ENCODE measurements at regions not wholly inside any gene's neighbourhood (a gene's known extent, or its start where the extent isn't known, plus 50 kb on each side); places are given as distances from the start of the nearest gene placed in this dataset.

DNA sequence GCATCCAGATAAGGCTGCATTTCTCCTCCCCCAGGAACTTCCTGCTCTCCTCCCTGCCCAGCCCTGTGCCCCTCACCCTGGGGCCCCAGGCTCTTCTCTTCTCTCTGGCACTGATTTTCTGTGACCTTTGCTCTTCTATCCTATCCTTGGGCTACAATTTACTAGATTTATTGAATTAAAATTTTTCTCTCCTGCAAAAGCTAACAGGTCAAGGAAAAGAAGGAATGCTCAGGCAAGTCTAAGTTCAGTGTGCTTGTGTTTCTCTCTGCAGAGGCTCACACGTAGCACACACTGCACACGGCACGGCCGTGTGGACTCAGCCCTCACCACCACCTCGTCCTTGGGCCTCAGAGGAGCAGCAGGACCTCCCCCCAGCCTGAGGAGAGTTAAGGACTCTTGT lies 94.2 kb upstream of the SNTG2 start:
- Histone ChIP-seq H3K4me2 (no peak overlapping the region), H3K4me3 (IDR thresholded peaks at IDR 0.05; ENCODE audit: insufficient read depth, low read depth, low read length) (no peak overlapping the region), H3K4me1 (ENCODE audit: low read depth, poor library complexity, severe bottlenecking) (no peaks in the 10 kb centered on the region), H3K36me3 (ENCODE audit: insufficient read depth) (no peaks in the 10 kb centered on the region), H3K79me2 (ENCODE audit: insufficient read depth, low read depth) (no peaks in the 10 kb centered on the region), H4K20me1 (ENCODE audit: insufficient read depth) (no peaks in the 10 kb centered on the region), H2AFZ (ENCODE audit: low read depth) (no peak overlapping the region), H3K9ac (no peak overlapping the region), H3K27ac (no peak overlapping the region), H3K27me3 (ENCODE audit: insufficient read depth, low read depth) (no peaks in the 10 kb centered on the region)
- TF ChIP-seq, protein P1, sequence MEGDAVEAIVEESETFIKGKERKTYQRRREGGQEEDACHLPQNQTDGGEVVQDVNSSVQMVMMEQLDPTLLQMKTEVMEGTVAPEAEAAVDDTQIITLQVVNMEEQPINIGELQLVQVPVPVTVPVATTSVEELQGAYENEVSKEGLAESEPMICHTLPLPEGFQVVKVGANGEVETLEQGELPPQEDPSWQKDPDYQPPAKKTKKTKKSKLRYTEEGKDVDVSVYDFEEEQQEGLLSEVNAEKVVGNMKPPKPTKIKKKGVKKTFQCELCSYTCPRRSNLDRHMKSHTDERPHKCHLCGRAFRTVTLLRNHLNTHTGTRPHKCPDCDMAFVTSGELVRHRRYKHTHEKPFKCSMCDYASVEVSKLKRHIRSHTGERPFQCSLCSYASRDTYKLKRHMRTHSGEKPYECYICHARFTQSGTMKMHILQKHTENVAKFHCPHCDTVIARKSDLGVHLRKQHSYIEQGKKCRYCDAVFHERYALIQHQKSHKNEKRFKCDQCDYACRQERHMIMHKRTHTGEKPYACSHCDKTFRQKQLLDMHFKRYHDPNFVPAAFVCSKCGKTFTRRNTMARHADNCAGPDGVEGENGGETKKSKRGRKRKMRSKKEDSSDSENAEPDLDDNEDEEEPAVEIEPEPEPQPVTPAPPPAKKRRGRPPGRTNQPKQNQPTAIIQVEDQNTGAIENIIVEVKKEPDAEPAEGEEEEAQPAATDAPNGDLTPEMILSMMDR (conservative IDR thresholded peaks at IDR 0.05; ENCODE audit: low read depth, low read length): no peak

DNA sequence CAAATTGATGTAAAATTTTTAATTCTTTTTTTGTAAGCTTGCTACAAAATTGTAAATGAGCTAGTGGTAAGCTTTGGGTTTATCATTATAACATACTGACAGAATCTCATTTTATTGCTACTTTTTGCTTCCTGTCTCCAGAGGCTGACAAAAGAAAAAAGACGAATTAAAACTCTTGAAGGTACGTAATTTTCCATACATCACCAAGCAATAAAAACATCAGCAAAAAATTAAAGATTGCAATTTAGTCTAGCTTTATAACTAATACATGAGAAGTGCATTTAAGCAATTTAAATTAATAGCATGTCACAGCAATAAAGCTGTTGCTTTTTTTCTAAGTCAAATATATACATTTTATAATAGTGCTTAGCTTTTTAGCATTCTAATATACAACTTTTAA lies 94.6 kb upstream of the SNTG2 start:
- H2AFZ ChIP-seq (ENCODE audit: low read depth): no peak overlapping the region
- H3K4me3 ChIP-seq (IDR thresholded peaks at IDR 0.05; ENCODE audit: insufficient read depth, low read depth, low read length): no peak overlapping the region
- no peaks in the 10 kb centered on the region for H4K20me1 ChIP-seq (ENCODE audit: insufficient read depth)
- H3K4me1 ChIP-seq (ENCODE audit: low read depth, poor library complexity, severe bottlenecking): no peaks in the 10 kb centered on the region
- no peaks in the 10 kb centered on the region for H3K36me3 ChIP-seq (ENCODE audit: insufficient read depth)
- H3K27me3 ChIP-seq (ENCODE audit: insufficient read depth, low read depth): no peaks in the 10 kb centered on the region
- H3K4me2 ChIP-seq: no peak overlapping the region
- no peak overlapping the region for H3K9ac ChIP-seq
- TF ChIP-seq, protein P1 (conservative IDR thresholded peaks at IDR 0.05; ENCODE audit: low read depth, low read length): no peak
- no peak overlapping the region for H3K27ac ChIP-seq
- H3K79me2 ChIP-seq (ENCODE audit: insufficient read depth, low read depth): no peaks in the 10 kb centered on the region

DNA sequence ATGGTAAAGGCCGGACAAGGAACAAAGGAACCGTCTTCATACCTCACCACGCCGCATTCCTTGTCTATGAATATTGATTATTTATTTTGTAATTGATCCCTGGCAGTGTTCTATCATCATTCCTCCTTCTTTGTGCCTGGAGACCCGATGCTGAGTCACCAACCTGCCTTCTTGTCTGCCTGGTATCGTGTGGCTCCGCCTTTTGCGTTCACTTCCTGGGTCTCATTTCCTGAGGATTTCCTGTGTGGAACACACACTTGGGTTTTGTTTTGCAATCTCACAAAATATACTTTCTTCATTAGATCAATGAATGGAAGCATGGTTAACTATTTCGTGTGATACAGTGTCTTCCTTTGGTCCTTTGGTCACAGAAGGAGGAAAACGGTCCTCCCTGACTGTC lies 95.5 kb upstream of the SNTG2 start:
- TF ChIP-seq, protein P1 (conservative IDR thresholded peaks at IDR 0.05; ENCODE audit: low read depth, low read length): no peak
- H3K27ac ChIP-seq: no peak overlapping the region
- no peaks in the 10 kb centered on the region for H4K20me1 ChIP-seq (ENCODE audit: insufficient read depth)
- H3K4me3 ChIP-seq (IDR thresholded peaks at IDR 0.05; ENCODE audit: insufficient read depth, low read depth, low read length): no peak overlapping the region
- no peaks in the 10 kb centered on the region for H3K79me2 ChIP-seq (ENCODE audit: insufficient read depth, low read depth)
- no peaks in the 10 kb centered on the region for H3K4me1 ChIP-seq (ENCODE audit: low read depth, poor library complexity, severe bottlenecking)
- H3K4me2 ChIP-seq: no peak overlapping the region
- no peaks in the 10 kb centered on the region for H3K27me3 ChIP-seq (ENCODE audit: insufficient read depth, low read depth)
- H3K9ac ChIP-seq: no peak overlapping the region
- H3K36me3 ChIP-seq (ENCODE audit: insufficient read depth): no peaks in the 10 kb centered on the region
- no peak overlapping the region for H2AFZ ChIP-seq (ENCODE audit: low read depth)

DNA sequence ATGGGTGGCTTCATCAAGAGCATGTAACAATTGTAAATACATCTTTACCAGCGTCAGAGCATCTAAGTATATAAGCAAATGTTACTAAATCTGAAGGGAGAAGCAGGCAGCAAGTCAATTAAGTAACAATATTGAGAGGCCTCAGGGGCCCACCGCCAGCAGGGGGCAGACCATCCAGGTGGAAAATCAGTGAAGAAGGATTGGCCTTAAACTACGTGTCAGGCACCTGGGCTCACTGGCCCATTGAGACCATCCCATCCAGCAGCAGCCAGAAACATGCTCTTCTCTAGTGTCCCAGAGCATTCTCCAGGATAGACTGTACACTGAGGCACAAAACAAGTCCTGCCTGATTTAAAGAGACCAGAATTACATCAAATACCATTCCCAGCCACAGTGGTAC lies 96.2 kb upstream of the SNTG2 start:
- Histone ChIP-seq H2AFZ (ENCODE audit: low read depth) (no peak overlapping the region), H3K4me2 (no peak overlapping the region), H3K9ac (no peak overlapping the region), H3K79me2 (ENCODE audit: insufficient read depth, low read depth) (no peaks in the 10 kb centered on the region), H3K4me3 (IDR thresholded peaks at IDR 0.05; ENCODE audit: insufficient read depth, low read depth, low read length) (no peak overlapping the region), H4K20me1 (ENCODE audit: insufficient read depth) (no peaks in the 10 kb centered on the region), H3K27me3 (ENCODE audit: insufficient read depth, low read depth) (no peaks in the 10 kb centered on the region), H3K36me3 (ENCODE audit: insufficient read depth) (no peaks in the 10 kb centered on the region), H3K4me1 (ENCODE audit: low read depth, poor library complexity, severe bottlenecking) (no peaks in the 10 kb centered on the region), H3K27ac (no peak overlapping the region)
- TF ChIP-seq, protein P1 (conservative IDR thresholded peaks at IDR 0.05; ENCODE audit: low read depth, low read length): peak; percentile 59
